Mucosa of descending colon (tissue), 3 donors: ENCODE measurements at regions not wholly inside any gene's neighbourhood (a gene's known extent, or its start where the extent isn't known, plus 50 kb on each side); places are given as distances from the start of the nearest gene placed in this dataset.

Experiments
- ATAC-seq: fragments of 200-7000 bp; cut with Tn5 transposase; one replicate; pipeline ENCODE4 v1.9.1; 2020; ENCODE audit warnings: mild to moderate bottlenecking, moderate library complexity
- DNase-seq, 3 donors: peaks; one replicate each; pipeline ENCODE4 v3.0.0-alpha.2; 2020
- H3K36me3 ChIP-seq: fragments of 200-600 bp; one replicate; pipeline ENCODE4 v1.8.0; 2021; ENCODE audit warnings: low read depth, mild to moderate bottlenecking
- H3K4me1 ChIP-seq: fragments of 200-600 bp; one replicate; pipeline ENCODE4 v1.8.0; 2021; ENCODE audit warnings: low read depth, mild to moderate bottlenecking
- H3K4me3 ChIP-seq: fragments of 200-600 bp; one replicate; pipeline ENCODE4 v1.8.0; 2021; ENCODE audit warnings: mild to moderate bottlenecking
- H3K9me3 ChIP-seq: fragments of 200-600 bp; one replicate; pipeline ENCODE4 v1.8.0; 2021; ENCODE audit warnings: mild to moderate bottlenecking
- CTCF ChIP-seq: fragments of 200-600 bp; IDR thresholded peaks from one replicate; pipeline ENCODE4 v1.8.0; 2022; ENCODE audit warnings: antibody characterized with exemption, mild to moderate bottlenecking
- intact Hi-C, 2 donors: fragments of 100-400 bp; cut with DNase I in 1 of 2; cut with micrococcal nuclease in 1 of 2; formaldehyde crosslinking; loops; one replicate each; pipeline versions ENCODE4 v1.11.0 to v1.11.1; 2022; cut with DNase I, micrococcal nuclease
- donor health status: DM: no; HTN: no; CAD: no; lungs with moderate emphysema.
- donor health status: DM: no; HTN: no; CAD: no.
- donor health status: DM: no; HTN: yes; CAD: no.

GRCh38 chr19:20349206-20349605 lies 182.2 kb downstream of the ZNF486 start:
- intact Hi-C loops: no loop called here
- ATAC-seq (no peak), DNase-seq (no peak)
- H3K9me3 ChIP-seq: peaks cover 10% of the 10 kb centered on the region
- no peaks in the 10 kb centered on the region for H3K36me3 ChIP-seq
- TF ChIP-seq CTCF: no peak
- H3K4me3 ChIP-seq: no peak overlapping the region
- H3K4me1 ChIP-seq: no peaks in the 10 kb centered on the region

GRCh38 chr19:20339444-20339843 lies 172.4 kb downstream of the ZNF486 start:
- no peak for TF ChIP-seq CTCF
- ATAC-seq (no peak), DNase-seq (no peak)
- no peak overlapping the region for H3K4me3 ChIP-seq
- peaks cover 25% of the 10 kb centered on the region for H3K9me3 ChIP-seq
- intact Hi-C loops: no loop called here
- H3K36me3 ChIP-seq: no peaks in the 10 kb centered on the region
- H3K4me1 ChIP-seq: no peaks in the 10 kb centered on the region

GRCh38 chr19:20334760-20335159 lies 167.7 kb downstream of the ZNF486 start:
- DNase-seq (no peak), ATAC-seq (no peak)
- Histone ChIP-seq H3K4me1 (no peaks in the 10 kb centered on the region), H3K4me3 (no peak overlapping the region), H3K9me3 (peaks cover 38% of the 10 kb centered on the region), H3K36me3 (no peaks in the 10 kb centered on the region)
- intact Hi-C loops: no loop called here
- TF ChIP-seq CTCF: no peak

GRCh38 chr19:20333508-20333907 lies 166.5 kb downstream of the ZNF486 start:
- H3K9me3 ChIP-seq: peaks cover 41% of the 10 kb centered on the region
- intact Hi-C loops: no loop called here
- no peaks in the 10 kb centered on the region for H3K36me3 ChIP-seq
- H3K4me3 ChIP-seq: no peak overlapping the region
- no peak for TF ChIP-seq CTCF
- H3K4me1 ChIP-seq: no peaks in the 10 kb centered on the region
- ATAC-seq (no peak), DNase-seq (no peak)

- TF ChIP-seq CTCF: no peak
- peaks cover 23% of the 10 kb centered on the region for H3K9me3 ChIP-seq
Observed at GRCh38 chr19:20325151-20325550, 158.1 kb downstream of the ZNF486 start.

GRCh38 chr19:20321139-20321763 lies 154.2 kb downstream of the ZNF486 start:
- no peak overlapping the region for H3K4me3 ChIP-seq
- peaks cover 14% of the 10 kb centered on the region for H3K9me3 ChIP-seq
- no peaks in the 10 kb centered on the region for H3K36me3 ChIP-seq
- ATAC-seq (no peak), DNase-seq (no peak)
- TF ChIP-seq CTCF: no peak
- intact Hi-C loops: no loop called here
- H3K4me1 ChIP-seq: no peaks in the 10 kb centered on the region

More at GRCh38 chr19:20325151-20325550, 158.1 kb downstream of the ZNF486 start:
- no peaks in the 10 kb centered on the region for H3K36me3 ChIP-seq
- no peaks in the 10 kb centered on the region for H3K4me1 ChIP-seq
- ATAC-seq: no peak
- intact Hi-C loops: no loop called here
- DNase-seq: no peak
- H3K4me3 ChIP-seq: no peak overlapping the region
